GM12878 (cell line): ENCODE measurements at regions not wholly inside any gene's neighbourhood (a gene's known extent, or its start where the extent isn't known, plus 50 kb on each side); places are given as distances from the start of the nearest gene placed in this dataset.

Experiments used
- ATAC-seq: fragments of 200-7000 bp; cut with Tn5 transposase; 3 replicates; pipeline ENCODE4 v1.9.1; 2020; ENCODE audit warnings: mild to moderate bottlenecking, moderate library complexity
- BruUV-seq: library from RNA; stranded (reverse); fragments of 400-500 nt; replicated peaks from 2 replicates; lab custom pipeline; 2021; lab: Mats Ljungman, UMichigan
- CTCF ChIA-PET: fragments of 300-600 bp; sonication (Branson Sonifier 250); formaldehyde crosslinking; extraction: SDS; loops from one replicate; lab custom pipeline; 2021; ENCODE audit warnings: inconsistent platforms; lab: Yijun Ruan, JAX
- POLR2A ChIA-PET: fragments of 350-600 bp; formaldehyde crosslinking; extraction: SDS; loops from one replicate; lab custom pipeline; 2021; ENCODE audit warnings: inconsistent platforms; lab: Charles Lee
- RAD21 ChIA-PET: fragments of 300-600 bp; sonication (Branson Sonifier 250); formaldehyde crosslinking; loops from one replicate; lab custom pipeline; 2023; ENCODE audit warnings: antibody characterized with exemption; ENCODE audit not compliant: unreplicated experiment; lab: Charles Lee
- SMC1A ChIA-PET: fragments of 300-600 bp; sonication (Branson Sonifier 250); formaldehyde crosslinking; loops from one replicate; lab custom pipeline; 2023; ENCODE audit not compliant: unreplicated experiment, uncharacterized antibody; lab: Charles Lee
- DNase-seq: peaks from one replicate; pipeline ENCODE4 v3.0.0-alpha.2; 2011; ENCODE audit warnings: low read depth, low spot score
- FAIRE-seq: peaks from 3 replicates; lab custom pipeline; 2011; peaks lifted over from hg19 to GRCh38; lab: Jason Lieb, UNC
- H2AFZ ChIP-seq: 2 replicates; pipeline ENCODE4 v1.6.0; 2011; ENCODE audit warnings: low read depth, low read length, control low read depth; ENCODE audit not compliant: control insufficient read depth
- H3K27ac ChIP-seq: 2 replicates; pipeline ENCODE4 v1.5.1; 2011; ENCODE audit warnings: control low read depth; ENCODE audit not compliant: control insufficient read depth, insufficient read depth
- H3K27me3 ChIP-seq, 2 experiments: replicated peaks in 1 of 2; 2 replicates each; pipeline versions ENCODE4 v1.6.0 to v1.6.1; 2011; ENCODE audit warnings: low read length in 1 of 2; ENCODE audit not compliant: control insufficient read depth in 2 of 2, insufficient read depth in 2 of 2
- H3K36me3 ChIP-seq, 2 experiments: 2 replicates each; pipeline ENCODE4 v1.5.1; 2011; ENCODE audit warnings: low read length in 1 of 2; ENCODE audit not compliant: control insufficient read depth in 2 of 2, insufficient read depth in 2 of 2
- H3K4me1 ChIP-seq: 2 replicates; pipeline ENCODE4 v1.6.1; 2011; ENCODE audit warnings: mild to moderate bottlenecking, low read length, moderate library complexity, mixed read lengths; ENCODE audit not compliant: control insufficient read depth, insufficient read depth
- H3K4me2 ChIP-seq: 2 replicates; pipeline ENCODE4 v1.6.0; 2011; ENCODE audit warnings: control low read depth; ENCODE audit not compliant: control insufficient read depth, insufficient read depth
- H3K4me3 ChIP-seq: fragments of 200-600 bp; sonication (generic); 2 replicates; pipeline ENCODE4 v1.5.1; 2016
- H3K79me2 ChIP-seq: 2 replicates; pipeline ENCODE4 v1.6.0; 2011; ENCODE audit warnings: low read length; ENCODE audit not compliant: control insufficient read depth, insufficient read depth
- H3K9ac ChIP-seq: 2 replicates; pipeline ENCODE4 v1.8.0; 2011; ENCODE audit warnings: low read length, control low read depth, mixed read lengths; ENCODE audit not compliant: control insufficient read depth, insufficient read depth
- H3K9me3 ChIP-seq: replicated peaks from 3 replicates; pipeline ENCODE4 v1.5.1; 2011; ENCODE audit warnings: mild to moderate bottlenecking, low read length; ENCODE audit not compliant: control insufficient read depth, insufficient read depth
- H4K20me1 ChIP-seq: 2 replicates; pipeline ENCODE4 v1.6.0; 2011; ENCODE audit not compliant: control insufficient read depth, insufficient read depth
- BCL3 ChIP-seq: IDR thresholded peaks from 2 replicates; pipeline ENCODE4 v1.6.1; 2011; ENCODE audit warnings: borderline replicate concordance, low read depth, mild to moderate bottlenecking, moderate library complexity, low read length; ENCODE audit not compliant: insufficient read depth, poor library complexity, severe bottlenecking
- CEBPB ChIP-seq, 2 experiments: fragments of 150-350 bp in 1 of 2; IDR thresholded peaks; 2 replicates each; pipeline ENCODE4 v1.6.1; 2012 to 2014; ENCODE audit warnings: low read depth in 2 of 2, low read length in 2 of 2, borderline replicate concordance in 1 of 2, inconsistent platforms in 1 of 2
- CHD1 ChIP-seq: IDR thresholded peaks from 2 replicates; pipeline ENCODE4 v1.6.1; 2012; ENCODE audit warnings: low read depth, low read length, improper control_type of control experiment
- CTCF ChIP-seq, 3 experiments: IDR thresholded peaks in 2 of 3; conservative IDR thresholded peaks in 1 of 3; 2 replicates each; pipeline ENCODE4 v1.5.1; 2011; ENCODE audit warnings: low read depth in 3 of 3, low read length in 3 of 3, mild to moderate bottlenecking in 3 of 3, control low read depth in 2 of 3, moderate library complexity in 2 of 3, inconsistent platforms in 1 of 3, mixed read lengths in 1 of 3; ENCODE audit not compliant: control insufficient read depth in 2 of 3, insufficient read depth in 1 of 3; ENCODE audit errors: extremely low read depth in 1 of 3
- ETV6 ChIP-seq, 2 experiments: fragments of 450-650 bp in 1 of 2; IDR thresholded peaks in 1 of 2; conservative IDR thresholded peaks in 1 of 2; 2 replicates each; pipeline ENCODE4 v1.6.1; 2014; ENCODE audit warnings: antibody characterized with exemption in 1 of 2, borderline replicate concordance in 1 of 2, low read depth in 1 of 2, mild to moderate bottlenecking in 1 of 2, moderate library complexity in 1 of 2
- EZH2 ChIP-seq: IDR thresholded peaks from 2 replicates; pipeline ENCODE4 v1.6.1; 2012; ENCODE audit warnings: low read depth, mild to moderate bottlenecking, control low read depth, inconsistent platforms, low read length, borderline replicate concordance; ENCODE audit not compliant: control insufficient read depth
- MEF2B ChIP-seq: fragments of 450-650 bp; IDR thresholded peaks from 2 replicates; pipeline ENCODE4 v1.6.1; 2018; ENCODE audit warnings: mild to moderate bottlenecking, moderate library complexity; ENCODE audit not compliant: partially characterized antibody, poor library complexity, severe bottlenecking
- MLLT1 ChIP-seq: fragments of 450-650 bp; IDR thresholded peaks from 2 replicates; pipeline ENCODE4 v1.6.1; 2016; ENCODE audit warnings: mild to moderate bottlenecking
- POLR2AphosphoS2 ChIP-seq: IDR thresholded peaks from 2 replicates; pipeline ENCODE4 v1.6.1; 2011; ENCODE audit warnings: low read depth, mild to moderate bottlenecking, low read length, improper control_type of control experiment, moderate library complexity
- RFX5 ChIP-seq: IDR thresholded peaks from 2 replicates; pipeline ENCODE4 v1.6.1; 2011; ENCODE audit warnings: low read depth, low read length, improper control_type of control experiment
- SMAD1 ChIP-seq: fragments of 450-650 bp; IDR thresholded peaks from 2 replicates; pipeline ENCODE4 v1.6.1; 2018; ENCODE audit warnings: mild to moderate bottlenecking, low read depth; ENCODE audit not compliant: partially characterized antibody
- SMAD5 ChIP-seq: IDR thresholded peaks from 2 replicates; pipeline ENCODE4 v1.6.1; 2016; ENCODE audit warnings: antibody characterized with exemption, low read depth
- SPI1 ChIP-seq: IDR thresholded peaks from 2 replicates; pipeline ENCODE4 v1.6.1; 2011; ENCODE audit warnings: low read depth, mild to moderate bottlenecking, low read length, moderate library complexity, borderline replicate concordance; ENCODE audit not compliant: insufficient read depth
- TARDBP ChIP-seq: IDR thresholded peaks from 2 replicates; pipeline ENCODE4 v1.6.1; 2016; ENCODE audit warnings: borderline replicate concordance
- TCF7 ChIP-seq: IDR thresholded peaks from 2 replicates; pipeline ENCODE4 v1.6.1; 2014; ENCODE audit warnings: antibody characterized with exemption, borderline replicate concordance
- ZNF274 ChIP-seq: IDR thresholded peaks from one replicate; pipeline ENCODE4 v1.8.0; 2011; ENCODE audit not compliant: insufficient read length, insufficient read depth
- WGBS: methylation state at CpG from one replicate; pipeline ENCODE4 v1.1.6; 2016; ENCODE audit warnings: low lambda C conversion rate; ENCODE audit not compliant: insufficient replicate concordance, insufficient coverage; ENCODE audit errors: missing lambda C conversion rate; 5-methylcytosine and 5-hydroxymethylcytosine counted together
- in situ Hi-C: fragments of 300-500 bp; cut with MboI; formaldehyde crosslinking; loops from 9 replicates; pipeline ENCODE4 v1.14.3; 2018; ENCODE audit warnings: mixed read lengths
- intact Hi-C: fragments of 100-400 bp; cut with micrococcal nuclease; formaldehyde crosslinking; loops from one replicate; pipeline ENCODE4 v1.14.2; 2022; ENCODE audit not compliant: unreplicated experiment

- TF ChIP-seq ZNF274 (no peak), MEF2B (no peak), CTCF (IDR thresholded peaks at IDR 0.05 in 2 of 3, conservative IDR thresholded peaks at IDR 0.05 in 1 of 3; ENCODE audit: control insufficient read depth in 2 of 3, extremely low read depth in 1 of 3, insufficient read depth in 1 of 3, low read depth in 3 of 3, low read length in 3 of 3) (no peak), CEBPB (IDR thresholded peaks at IDR 0.05; ENCODE audit: borderline replicate concordance in 1 of 2, low read depth in 2 of 2, low read length in 2 of 2) (no peak), BCL3 (no peak)
Measured at GRCh38 chr12:65720136-65721130, 103.8 kb upstream of the HMGA2 start (continued).

GRCh38 chr12:65721541-65722190, 102.6 kb upstream of the HMGA2 start:
- ChIA-PET CTCF (interaction anchor here (1.1 to 1.2 kb wide), 2 partner anchors 9 to 119 kb away, joined by 4 read pairs; no protein-coding TSS in a partner anchor), RAD21 (no interaction called here), SMC1A (no interaction called here), POLR2A (no interaction called here)
- no peaks in the 10 kb centered on the region for H3K4me1 ChIP-seq
- peaks cover 0 to 2% of the 10 kb centered on the region in 2 experiments; a peak in 1 of 4 replicates for H3K27me3 ChIP-seq
- H4K20me1 ChIP-seq, result no peaks in the 10 kb centered on the region
- in situ Hi-C loops, result no loop called here
- no peaks in the 10 kb centered on the region for H3K9me3 ChIP-seq
- no peak overlapping the region for H3K27ac ChIP-seq
- H3K79me2 ChIP-seq, result no peaks in the 10 kb centered on the region
- ATAC-seq (no peak), FAIRE-seq (no peak), DNase-seq (no peak)
- H3K9ac ChIP-seq, result no peak overlapping the region
- H2AFZ ChIP-seq, result no peak overlapping the region
- no peak overlapping the region for H3K4me2 ChIP-seq
- H3K4me3 ChIP-seq, result no peak overlapping the region
- intact Hi-C loops, result no loop called here
- 33% methylated on average over 3 of the region's 3 CpGs for WGBS
- no peaks in the 10 kb centered on the region for H3K36me3 ChIP-seq
- BruUV-seq, result no TSS peak
- TF ChIP-seq SPI1, result no peak
- TF ChIP-seq EZH2, result no peak
- no peak for TF ChIP-seq CHD1
- TF ChIP-seq SMAD5, result no peak
- no peak for TF ChIP-seq POLR2AphosphoS2
- TF ChIP-seq RFX5, result no peak
- no peak for TF ChIP-seq TCF7
- no peak for TF ChIP-seq MLLT1
- no peak for TF ChIP-seq ETV6 (conservative IDR thresholded peaks at IDR 0.05 in 1 of 2, IDR thresholded peaks at IDR 0.05 in 1 of 2; ENCODE audit: borderline replicate concordance in 1 of 2, low read depth in 1 of 2)
- no peak for TF ChIP-seq SMAD1
- TF ChIP-seq TARDBP, result no peak
